ENCODE measurements at regions not wholly inside any gene's neighbourhood (a gene's known extent, or its start where the extent isn't known, plus 50 kb on each side); places are given as distances from the start of the nearest gene placed in this dataset.

GRCh38 chr12:89176676-89177075 is 175.6 kb downstream of the DUSP6 start:
- Histone ChIP-seq H3K9me2 (replicated peaks; ENCODE audit: low read length) (no peaks in the 10 kb centered on the region), H3K9ac (ENCODE audit: low read length) (no peak overlapping the region), H3K27ac (ENCODE audit: low read length) (no peak overlapping the region), H3K4me3 (ENCODE audit: low read length) (no peak overlapping the region), H2AFZ (ENCODE audit: low read length) (no peak overlapping the region), H3K4me2 (ENCODE audit: low read length) (no peak overlapping the region), H3F3A (ENCODE audit: low read length, unreplicated experiment) (no peaks in the 10 kb centered on the region), H4K20me1 (ENCODE audit: low read length) (no peaks in the 10 kb centered on the region), H3K27me3 (ENCODE audit: low read length) (no peaks in the 10 kb centered on the region), H3K9me3 (ENCODE audit: low read length) (no peaks in the 10 kb centered on the region), H3K4me1 (ENCODE audit: insufficient read depth, low read length) (peaks cover 28% of the 10 kb centered on the region), H3K79me2 (ENCODE audit: low read length) (no peaks in the 10 kb centered on the region), H3K36me3 (ENCODE audit: low read depth, low read length) (no peaks in the 10 kb centered on the region)
- BruUV-seq (replicated peaks) = no TSS peak
- intact Hi-C loops (cut with micrococcal nuclease) = no loop called here
- TF ChIP-seq, protein P1, sequence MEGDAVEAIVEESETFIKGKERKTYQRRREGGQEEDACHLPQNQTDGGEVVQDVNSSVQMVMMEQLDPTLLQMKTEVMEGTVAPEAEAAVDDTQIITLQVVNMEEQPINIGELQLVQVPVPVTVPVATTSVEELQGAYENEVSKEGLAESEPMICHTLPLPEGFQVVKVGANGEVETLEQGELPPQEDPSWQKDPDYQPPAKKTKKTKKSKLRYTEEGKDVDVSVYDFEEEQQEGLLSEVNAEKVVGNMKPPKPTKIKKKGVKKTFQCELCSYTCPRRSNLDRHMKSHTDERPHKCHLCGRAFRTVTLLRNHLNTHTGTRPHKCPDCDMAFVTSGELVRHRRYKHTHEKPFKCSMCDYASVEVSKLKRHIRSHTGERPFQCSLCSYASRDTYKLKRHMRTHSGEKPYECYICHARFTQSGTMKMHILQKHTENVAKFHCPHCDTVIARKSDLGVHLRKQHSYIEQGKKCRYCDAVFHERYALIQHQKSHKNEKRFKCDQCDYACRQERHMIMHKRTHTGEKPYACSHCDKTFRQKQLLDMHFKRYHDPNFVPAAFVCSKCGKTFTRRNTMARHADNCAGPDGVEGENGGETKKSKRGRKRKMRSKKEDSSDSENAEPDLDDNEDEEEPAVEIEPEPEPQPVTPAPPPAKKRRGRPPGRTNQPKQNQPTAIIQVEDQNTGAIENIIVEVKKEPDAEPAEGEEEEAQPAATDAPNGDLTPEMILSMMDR (conservative IDR thresholded peaks at IDR 0.05; ENCODE audit: low read depth, low read length) = no peak
- TF ChIP-seq EZH2phosphoT487 (IDR thresholded peaks at IDR 0.05; ENCODE audit: borderline replicate concordance, low read length) (no peak), EZH2 (IDR thresholded peaks at IDR 0.05; ENCODE audit: low read length, unreplicated experiment) (no peak)
- no peak for DNase-seq
- no peak for ATAC-seq
- CTCF ChIA-PET = no interaction called here
- POLR2A ChIA-PET (ENCODE audit: unreplicated experiment) = no interaction called here

- no peak overlapping the region for H3K4me2 ChIP-seq (ENCODE audit: low read length)
- no peaks in the 10 kb centered on the region for H3K27me3 ChIP-seq (ENCODE audit: low read length)
- DNase-seq = no peak
- no peak for ATAC-seq
- no peak overlapping the region for H3K9ac ChIP-seq (ENCODE audit: low read length)
- no peaks in the 10 kb centered on the region for H4K20me1 ChIP-seq (ENCODE audit: low read length)
- H3K4me1 ChIP-seq (ENCODE audit: insufficient read depth, low read length) = no peaks in the 10 kb centered on the region
- H3K9me2 ChIP-seq (replicated peaks; ENCODE audit: low read length) = no peaks in the 10 kb centered on the region
- H3K27ac ChIP-seq (ENCODE audit: low read length) = no peak overlapping the region
- ChIA-PET CTCF (no interaction called here), POLR2A (ENCODE audit: unreplicated experiment) (no interaction called here)
- no peaks in the 10 kb centered on the region for H3K36me3 ChIP-seq (ENCODE audit: low read depth, low read length)
- no peak overlapping the region for H2AFZ ChIP-seq (ENCODE audit: low read length)
- H3K4me3 ChIP-seq (ENCODE audit: low read length) = no peak overlapping the region
- no peaks in the 10 kb centered on the region for H3K9me3 ChIP-seq (ENCODE audit: low read length)
- TF ChIP-seq, protein P1 (conservative IDR thresholded peaks at IDR 0.05; ENCODE audit: low read depth, low read length) = no peak
- TF ChIP-seq EZH2phosphoT487 (IDR thresholded peaks at IDR 0.05; ENCODE audit: borderline replicate concordance, low read length) (no peak), EZH2 (IDR thresholded peaks at IDR 0.05; ENCODE audit: low read length, unreplicated experiment) (no peak)
- BruUV-seq (replicated peaks) = no TSS peak
- H3K79me2 ChIP-seq (ENCODE audit: low read length) = no peaks in the 10 kb centered on the region
- H3F3A ChIP-seq (ENCODE audit: low read length, unreplicated experiment) = no peaks in the 10 kb centered on the region
- intact Hi-C loops (cut with micrococcal nuclease) = no loop called here
Measured at GRCh38 chr12:89173678-89174077, 178.6 kb downstream of the DUSP6 start.

DNA sequence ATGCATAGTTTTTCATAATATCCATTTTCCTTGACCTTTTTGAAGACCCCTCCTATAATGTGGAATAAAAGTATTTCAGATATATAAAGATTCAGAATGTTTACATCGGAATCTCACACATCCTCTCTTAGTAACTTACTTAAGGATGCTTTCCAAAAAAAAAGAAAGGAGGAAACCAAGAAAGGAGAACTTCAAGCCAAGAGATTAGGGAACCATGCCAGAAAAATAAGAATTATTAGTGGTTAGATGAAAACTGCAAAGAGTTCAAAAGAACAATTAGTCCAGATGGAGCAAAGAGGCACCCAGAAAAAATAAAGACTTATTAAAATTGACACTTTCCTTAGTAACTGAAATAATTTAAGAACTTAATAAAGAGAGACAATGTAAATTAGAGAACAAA is 179.2 kb downstream of the DUSP6 start:
- no TSS peak for BruUV-seq (replicated peaks)
- TF ChIP-seq, protein P1 (conservative IDR thresholded peaks at IDR 0.05; ENCODE audit: low read depth, low read length) = no peak
- no peak for TF ChIP-seq EZH2phosphoT487 (IDR thresholded peaks at IDR 0.05; ENCODE audit: borderline replicate concordance, low read length)
- TF ChIP-seq EZH2 (IDR thresholded peaks at IDR 0.05; ENCODE audit: low read length, unreplicated experiment) = no peak
- H4K20me1 ChIP-seq (ENCODE audit: low read length) = no peaks in the 10 kb centered on the region
- ATAC-seq (no peak), DNase-seq (no peak)
- no peaks in the 10 kb centered on the region for H3K9me2 ChIP-seq (replicated peaks; ENCODE audit: low read length)
- no peak overlapping the region for H3K4me3 ChIP-seq (ENCODE audit: low read length)
- H3K27ac ChIP-seq (ENCODE audit: low read length) = no peak overlapping the region
- no peaks in the 10 kb centered on the region for H3K4me1 ChIP-seq (ENCODE audit: insufficient read depth, low read length)
- POLR2A ChIA-PET (ENCODE audit: unreplicated experiment) = no interaction called here
- H3K36me3 ChIP-seq (ENCODE audit: low read depth, low read length) = no peaks in the 10 kb centered on the region
- H3K79me2 ChIP-seq (ENCODE audit: low read length) = no peaks in the 10 kb centered on the region
- H3K27me3 ChIP-seq (ENCODE audit: low read length) = no peaks in the 10 kb centered on the region
- CTCF ChIA-PET = no interaction called here
- no peaks in the 10 kb centered on the region for H3K9me3 ChIP-seq (ENCODE audit: low read length)
- H3F3A ChIP-seq (ENCODE audit: low read length, unreplicated experiment) = no peaks in the 10 kb centered on the region
- intact Hi-C loops (cut with micrococcal nuclease) = no loop called here
- no peak overlapping the region for H3K4me2 ChIP-seq (ENCODE audit: low read length)
- H3K9ac ChIP-seq (ENCODE audit: low read length) = no peak overlapping the region
- no peak overlapping the region for H2AFZ ChIP-seq (ENCODE audit: low read length)
